GM18499 (cell line): ENCODE measurements at regions not wholly inside any gene's neighbourhood (a gene's known extent, or its start where the extent isn't known, plus 50 kb on each side); places are given as distances from the start of the nearest gene placed in this dataset.

Source experiments
- ATAC-seq: cut with Tn5 transposase; IDR thresholded peaks from one replicate; pipeline ENCODE4 v1.9.1; 2021; ENCODE audit warnings: moderate number of reproducible peaks; ENCODE audit not compliant: insufficient read depth, unreplicated experiment

- ATAC-seq = no peak
Observed at GRCh38 chr13:89791971-89792630, 1555.4 kb upstream of the MIR17HG start.

GRCh38 chr13:89796196-89796595 is 1551.3 kb upstream of the MIR17HG start:
- ATAC-seq = no peak

GRCh38 chr13:89803839-89804238 is 1543.6 kb upstream of the MIR17HG start:
- no peak for ATAC-seq

GRCh38 chr13:89806594-89806993 is 1540.9 kb upstream of the MIR17HG start:
- no peak for ATAC-seq

GRCh38 chr13:89812856-89813255 is 1534.6 kb upstream of the MIR17HG start:
- no peak for ATAC-seq

GRCh38 chr13:89816404-89816803 is 1531.1 kb upstream of the MIR17HG start:
- ATAC-seq = no peak

- no peak for ATAC-seq
Observed at GRCh38 chr13:89822467-89822866, 1525.0 kb upstream of the MIR17HG start.

GRCh38 chr13:89827552-89827951 is 1519.9 kb upstream of the MIR17HG start:
- no peak for ATAC-seq

GRCh38 chr13:89828506-89828905 is 1519.0 kb upstream of the MIR17HG start:
- ATAC-seq = no peak

- no peak for ATAC-seq
Observed at GRCh38 chr13:89831157-89831556, 1516.3 kb upstream of the MIR17HG start.

- no peak for ATAC-seq
Observed at GRCh38 chr13:89832827-89833226, 1514.7 kb upstream of the MIR17HG start.

GRCh38 chr13:89843621-89844020 is 1503.9 kb upstream of the MIR17HG start:
- ATAC-seq = no peak

- ATAC-seq = no peak
Observed at GRCh38 chr13:89845874-89846273, 1501.6 kb upstream of the MIR17HG start.

- ATAC-seq = no peak
Observed at GRCh38 chr13:89846926-89847585, 1500.4 kb upstream of the MIR17HG start.

- ATAC-seq = no peak
Observed at GRCh38 chr13:89852570-89852969, 1494.9 kb upstream of the MIR17HG start.

- ATAC-seq = no peak
Observed at GRCh38 chr13:89856512-89856911, 1491.0 kb upstream of the MIR17HG start.

GRCh38 chr13:89857502-89857901 is 1490.0 kb upstream of the MIR17HG start:
- ATAC-seq = no peak

- no peak for ATAC-seq
Observed at GRCh38 chr13:89862011-89862690, 1485.3 kb upstream of the MIR17HG start.

- no peak for ATAC-seq
Observed at GRCh38 chr13:89862691-89863036, 1484.8 kb upstream of the MIR17HG start.

- ATAC-seq = no peak
Observed at GRCh38 chr13:89865164-89866064, 1482.1 kb upstream of the MIR17HG start.

- no peak for ATAC-seq
Observed at GRCh38 chr13:89869312-89869711, 1478.2 kb upstream of the MIR17HG start.
